Large intestine (tissue), 3 donors: ENCODE measurements at regions not wholly inside any gene's neighbourhood (a gene's known extent, or its start where the extent isn't known, plus 50 kb on each side); places are given as distances from the start of the nearest gene placed in this dataset.

Experiments
- DNase-seq, 2 donors: peaks; one replicate each; pipeline versions ENCODE4 v3.0.0 to v3.0.0-alpha.2; 2013
- H3K27ac ChIP-seq: one replicate; pipeline ENCODE4 v1.5.1; 2013; ENCODE audit warnings: low read length
- H3K27me3 ChIP-seq: 2 replicates; pipeline ENCODE4 v1.6.1; 2013; ENCODE audit warnings: low read length; ENCODE audit not compliant: control insufficient read depth, insufficient read depth
- H3K36me3 ChIP-seq: 2 replicates; pipeline ENCODE4 v1.6.1; 2013; ENCODE audit warnings: low read length; ENCODE audit not compliant: control insufficient read depth, insufficient read depth
- H3K4me1 ChIP-seq: one replicate; pipeline ENCODE4 v1.6.1; 2013; ENCODE audit warnings: low read length; ENCODE audit not compliant: control insufficient read depth, insufficient read depth
- H3K4me3 ChIP-seq: one replicate; pipeline ENCODE4 v1.5.1; 2013; ENCODE audit warnings: low read length
- H3K9me3 ChIP-seq: one replicate; pipeline ENCODE4 v1.6.1; 2013; ENCODE audit warnings: mild to moderate bottlenecking, low read depth, low read length, moderate library complexity; ENCODE audit not compliant: control insufficient read depth
- WGBS: methylation state at CpG from one replicate; pipeline ENCODE4 v1.1.5; 2013; ENCODE audit warnings: low lambda C conversion rate; ENCODE audit not compliant: insufficient coverage; 5-methylcytosine and 5-hydroxymethylcytosine counted together

GRCh38 chr11:44402466-44403075, 92.6 kb upstream of the ALX4 start:
- H3K36me3 ChIP-seq, result no peaks in the 10 kb centered on the region
- peaks cover 18% of the 10 kb centered on the region for H3K27me3 ChIP-seq
- no peaks in the 10 kb centered on the region for H3K9me3 ChIP-seq
- WGBS, result 70% methylated on average over 5 of the region's 12 CpGs
- no peaks in the 10 kb centered on the region for H3K4me1 ChIP-seq
- no peak for DNase-seq
- no peak overlapping the region for H3K27ac ChIP-seq
- no peak overlapping the region for H3K4me3 ChIP-seq

GRCh38 chr11:44403176-44403575, 93.2 kb upstream of the ALX4 start:
- H3K4me1 ChIP-seq, result no peaks in the 10 kb centered on the region
- no peak overlapping the region for H3K4me3 ChIP-seq
- H3K9me3 ChIP-seq, result no peaks in the 10 kb centered on the region
- no peak for DNase-seq
- H3K27ac ChIP-seq, result no peak overlapping the region
- H3K36me3 ChIP-seq, result no peaks in the 10 kb centered on the region
- whole genome bisulfite sequencing, result 80% methylated on average over 1 of the region's 4 CpGs
- peaks cover 17% of the 10 kb centered on the region for H3K27me3 ChIP-seq

- WGBS, result 73% methylated on average over 2 of the region's 6 CpGs
- no peaks in the 10 kb centered on the region for H3K4me1 ChIP-seq
- H3K27me3 ChIP-seq, result peaks cover 15% of the 10 kb centered on the region
- H3K4me3 ChIP-seq, result no peak overlapping the region
- DNase-seq, result no peak
- H3K27ac ChIP-seq, result no peak overlapping the region
- H3K36me3 ChIP-seq, result no peaks in the 10 kb centered on the region
- no peaks in the 10 kb centered on the region for H3K9me3 ChIP-seq
Measured at GRCh38 chr11:44403587-44404273, 93.8 kb upstream of the ALX4 start.

GRCh38 chr11:44404301-44404700, 94.4 kb upstream of the ALX4 start:
- Histone ChIP-seq H3K36me3 (no peaks in the 10 kb centered on the region), H3K9me3 (no peaks in the 10 kb centered on the region), H3K4me3 (no peak overlapping the region), H3K27ac (no peak overlapping the region), H3K27me3 (peaks cover 14% of the 10 kb centered on the region), H3K4me1 (no peaks in the 10 kb centered on the region)
- no peak for DNase-seq
- 80% methylated on average over 1 of the region's 6 CpGs for WGBS

- no peaks in the 10 kb centered on the region for H3K9me3 ChIP-seq
- H3K4me1 ChIP-seq, result no peaks in the 10 kb centered on the region
- H3K4me3 ChIP-seq, result no peak overlapping the region
- H3K36me3 ChIP-seq, result no peaks in the 10 kb centered on the region
- WGBS, result 96% methylated on average over 4 of the region's 10 CpGs
- H3K27me3 ChIP-seq, result peaks cover 14% of the 10 kb centered on the region
- DNase-seq, result no peak
- no peak overlapping the region for H3K27ac ChIP-seq
Measured at GRCh38 chr11:44404736-44405395, 94.9 kb upstream of the ALX4 start.

- Histone ChIP-seq H3K9me3 (no peaks in the 10 kb centered on the region), H3K36me3 (no peaks in the 10 kb centered on the region), H3K27me3 (peaks cover 16% of the 10 kb centered on the region), H3K4me3 (no peak overlapping the region), H3K27ac (no peak overlapping the region), H3K4me1 (no peaks in the 10 kb centered on the region)
- DNase-seq, result no peak
- no CpG with 5 or more reads among the region's 7 CpGs for WGBS
Measured at GRCh38 chr11:44407211-44407996, 97.5 kb upstream of the ALX4 start.

- no peaks in the 10 kb centered on the region for H3K4me1 ChIP-seq
- DNase-seq, result no peak
- no CpG with 5 or more reads among the region's 4 CpGs for WGBS
- no peaks in the 10 kb centered on the region for H3K9me3 ChIP-seq
- H3K36me3 ChIP-seq, result no peaks in the 10 kb centered on the region
- H3K27ac ChIP-seq, result no peak overlapping the region
- no peak overlapping the region for H3K4me3 ChIP-seq
- peaks cover 21% of the 10 kb centered on the region for H3K27me3 ChIP-seq
Measured at GRCh38 chr11:44408141-44408540, 98.2 kb upstream of the ALX4 start.

- H3K36me3 ChIP-seq, result no peaks in the 10 kb centered on the region
- no peaks in the 10 kb centered on the region for H3K9me3 ChIP-seq
- H3K27ac ChIP-seq, result no peak overlapping the region
- no peaks in the 10 kb centered on the region for H3K4me1 ChIP-seq
- H3K4me3 ChIP-seq, result no peak overlapping the region
- no CpG with 5 or more reads among the region's 6 CpGs for WGBS
- DNase-seq, result no peak
- H3K27me3 ChIP-seq, result peaks cover 22% of the 10 kb centered on the region
Measured at GRCh38 chr11:44408711-44409470, 99.0 kb upstream of the ALX4 start.

- H3K4me1 ChIP-seq, result no peaks in the 10 kb centered on the region
- H3K4me3 ChIP-seq, result no peak overlapping the region
- no CpG with 5 or more reads among the region's 9 CpGs for WGBS
- H3K27ac ChIP-seq, result no peak overlapping the region
- H3K9me3 ChIP-seq, result no peaks in the 10 kb centered on the region
- H3K27me3 ChIP-seq, result peaks cover 22% of the 10 kb centered on the region
- no peaks in the 10 kb centered on the region for H3K36me3 ChIP-seq
- no peak for DNase-seq
Measured at GRCh38 chr11:44409558-44410236, 99.8 kb upstream of the ALX4 start.
